ENCODE measurements at regions not wholly inside any gene's neighbourhood (a gene's known extent, or its start where the extent isn't known, plus 50 kb on each side); places are given as distances from the start of the nearest gene placed in this dataset.
"Not testable (repeated sequence)": the region's sequence is repeated elsewhere in the genome, so short reads cannot be mapped to it uniquely, and the experiment has no call there.

GRCh38 chr21:5066682-5067251 lies 5454.6 kb upstream of the TPTE start:
- TF ChIP-seq POLR2A, CTCF (IDR thresholded peaks at IDR 0.05): not testable (repeated sequence)

Measured in lower leg skin (tissue), 3 donors.